A549 (cell line): ENCODE measurements at regions not wholly inside any gene's neighbourhood (a gene's known extent, or its start where the extent isn't known, plus 50 kb on each side); places are given as distances from the start of the nearest gene placed in this dataset.

Experiments used
- ATAC-seq, 2 experiments: fragments of 200-7000 bp in 1 of 2; fragments of >200 bp in 1 of 2; cut with Nextera tagmentation in 1 of 2; cut with Tn5 transposase in 1 of 2; 3 replicates each; pipeline versions ENCODE4 v1.8.0 to v1.9.1; 2018 to 2020; ENCODE audit warnings: mild to moderate bottlenecking in 1 of 2, moderate library complexity in 1 of 2
- CTCF ChIA-PET: fragments of 300-600 bp; sonication (Branson Sonifier 250); formaldehyde crosslinking; extraction: SDS; loops from one replicate; lab custom pipeline; 2021; ENCODE audit warnings: antibody characterized with exemption, inconsistent platforms; lab: Yijun Ruan, JAX
- POLR2A ChIA-PET: fragments of 350-600 bp; formaldehyde crosslinking; extraction: SDS; loops from one replicate; lab custom pipeline; 2021; ENCODE audit warnings: antibody characterized with exemption, inconsistent platforms; lab: Yijun Ruan, JAX
- DNase-seq, 2 experiments: peaks; one replicate each; pipeline versions ENCODE4 v3.0.0 to v3.0.0-alpha.2; 2011 to 2016; ENCODE audit warnings: low read depth in 1 of 2, low spot score in 1 of 2
- FAIRE-seq: peaks from 2 replicates; lab custom pipeline; 2011; peaks lifted over from hg19 to GRCh38; lab: Jason Lieb, UNC
- H3K27ac ChIP-seq, 2 experiments: fragments of >200 bp; sonication (Bioruptor Twin); formaldehyde crosslinking; 3 replicates each; pipeline ENCODE4 v1.5.1; 2016 to 2017
- H3K4me1 ChIP-seq: fragments of >200 bp; sonication (Bioruptor Twin); formaldehyde crosslinking; 3 replicates; pipeline ENCODE4 v1.6.1; 2016
- H3K4me2 ChIP-seq: fragments of >200 bp; sonication (Bioruptor Twin); formaldehyde crosslinking; 3 replicates; pipeline ENCODE4 v1.6.1; 2016
- H3K4me3 ChIP-seq: fragments of >200 bp; sonication (Bioruptor Twin); formaldehyde crosslinking; 3 replicates; pipeline ENCODE4 v1.5.1; 2016
- H3K9me3 ChIP-seq: fragments of >200 bp; sonication (Bioruptor Twin); formaldehyde crosslinking; 3 replicates; pipeline ENCODE4 v1.6.1; 2016
- BHLHE40 ChIP-seq: IDR thresholded peaks from 2 replicates; pipeline ENCODE4 v1.6.1; 2012; ENCODE audit warnings: low read depth, low read length, inconsistent platforms
- GATA3 ChIP-seq: IDR thresholded peaks from 2 replicates; pipeline ENCODE4 v1.6.1; 2012; ENCODE audit warnings: borderline replicate concordance
- HDAC2 ChIP-seq: fragments of 200-600 bp; sonication (generic); IDR thresholded peaks from 2 replicates; pipeline ENCODE4 v1.6.1; 2016
- HOXA7 ChIP-seq: fragments of 250-450 bp; sonication (Bioruptor Pico); IDR thresholded peaks from 2 replicates; pipeline ENCODE4 v1.5.0; 2020; ENCODE audit warnings: mild to moderate bottlenecking, moderate library complexity
- HOXB13 ChIP-seq: fragments of 250-450 bp; sonication (Bioruptor Pico); IDR thresholded peaks from 2 replicates; pipeline ENCODE4 v1.5.0; 2020; ENCODE audit warnings: low read depth, mild to moderate bottlenecking, moderate library complexity
- HOXB5 ChIP-seq: fragments of 250-450 bp; sonication (Bioruptor Pico); IDR thresholded peaks from 2 replicates; pipeline ENCODE4 v1.5.0; 2020; ENCODE audit warnings: mild to moderate bottlenecking, moderate library complexity
- JUN ChIP-seq, 2 experiments: fragments of >200 bp; sonication (Bioruptor Twin); formaldehyde crosslinking; IDR thresholded peaks; 2 replicates in 1 of 2; 3 replicates in 1 of 2; pipeline ENCODE4 v1.6.1; 2016 to 2017
- JUNB ChIP-seq: fragments of >200 bp; sonication (Bioruptor Twin); formaldehyde crosslinking; IDR thresholded peaks from 2 replicates; pipeline ENCODE4 v1.6.1; 2016
- KDM5A ChIP-seq: fragments of 200-600 bp; sonication (generic); IDR thresholded peaks from 2 replicates; pipeline ENCODE4 v1.6.1; 2016; ENCODE audit warnings: antibody characterized with exemption, mild to moderate bottlenecking
- MAZ ChIP-seq: fragments of 150-350 bp; IDR thresholded peaks from 2 replicates; pipeline ENCODE4 v1.6.1; 2014; ENCODE audit warnings: antibody characterized with exemption, low read depth, low read length, borderline replicate concordance
- NPAS2 ChIP-seq: fragments of 250-450 bp; sonication (Bioruptor Pico); IDR thresholded peaks from 2 replicates; pipeline ENCODE4 v1.8.0; 2022; ENCODE audit warnings: mild to moderate bottlenecking, moderate library complexity, borderline replicate concordance
- NR3C1 ChIP-seq: fragments of >200 bp; sonication (Bioruptor Twin); formaldehyde crosslinking; IDR thresholded peaks from 3 replicates; pipeline ENCODE4 v1.6.1; 2017
- POLR2A ChIP-seq: IDR thresholded peaks from 2 replicates; pipeline ENCODE4 v1.6.1; 2012; ENCODE audit warnings: mild to moderate bottlenecking, low read length
- RAD21 ChIP-seq, 2 experiments: fragments of >200 bp in 1 of 2; sonication (Bioruptor Twin) in 1 of 2; formaldehyde crosslinking in 1 of 2; IDR thresholded peaks in 1 of 2; conservative IDR thresholded peaks in 1 of 2; 2 replicates in 1 of 2; 3 replicates in 1 of 2; pipeline ENCODE4 v1.6.1; 2012 to 2018; ENCODE audit warnings: inconsistent platforms in 1 of 2
- SREBF2 ChIP-seq: fragments of 450-650 bp; IDR thresholded peaks from 2 replicates; pipeline ENCODE4 v1.6.1; 2014; ENCODE audit warnings: mild to moderate bottlenecking, moderate library complexity
- WGBS: methylation state at CpG from one replicate; pipeline ENCODE4 v1.1.6; 2017; ENCODE audit errors: missing lambda C conversion rate; 5-methylcytosine and 5-hydroxymethylcytosine counted together
- TF ChIP-seq, protein P1 (sequence below): fragments of 250-450 bp; sonication (Bioruptor Pico); IDR thresholded peaks from 2 replicates; pipeline ENCODE4 v1.5.0; 2021; ENCODE audit warnings: mild to moderate bottlenecking, moderate library complexity, borderline replicate concordance
- TF ChIP-seq, protein P2 (sequence below): fragments of 150-350 bp; IDR thresholded peaks from 2 replicates; pipeline ENCODE4 v1.6.1; 2014; ENCODE audit warnings: low read depth, mild to moderate bottlenecking, low read length
- TF ChIP-seq, protein P3 (sequence below): IDR thresholded peaks from 2 replicates; pipeline ENCODE4 v1.6.1; 2012
- TF ChIP-seq, protein P4 (sequence below): IDR thresholded peaks from 2 replicates; pipeline ENCODE4 v1.6.1; 2012; ENCODE audit warnings: low read depth, borderline replicate concordance
- TF ChIP-seq, protein P5 (sequence below): fragments of >200 bp; sonication (Bioruptor Twin); formaldehyde crosslinking; IDR thresholded peaks from 3 replicates; pipeline ENCODE4 v1.6.1; 2016
- TF ChIP-seq, protein P6 (sequence below): fragments of >200 bp; sonication (Bioruptor Twin); formaldehyde crosslinking; IDR thresholded peaks from 3 replicates; pipeline ENCODE4 v1.5.1; 2016

DNA sequence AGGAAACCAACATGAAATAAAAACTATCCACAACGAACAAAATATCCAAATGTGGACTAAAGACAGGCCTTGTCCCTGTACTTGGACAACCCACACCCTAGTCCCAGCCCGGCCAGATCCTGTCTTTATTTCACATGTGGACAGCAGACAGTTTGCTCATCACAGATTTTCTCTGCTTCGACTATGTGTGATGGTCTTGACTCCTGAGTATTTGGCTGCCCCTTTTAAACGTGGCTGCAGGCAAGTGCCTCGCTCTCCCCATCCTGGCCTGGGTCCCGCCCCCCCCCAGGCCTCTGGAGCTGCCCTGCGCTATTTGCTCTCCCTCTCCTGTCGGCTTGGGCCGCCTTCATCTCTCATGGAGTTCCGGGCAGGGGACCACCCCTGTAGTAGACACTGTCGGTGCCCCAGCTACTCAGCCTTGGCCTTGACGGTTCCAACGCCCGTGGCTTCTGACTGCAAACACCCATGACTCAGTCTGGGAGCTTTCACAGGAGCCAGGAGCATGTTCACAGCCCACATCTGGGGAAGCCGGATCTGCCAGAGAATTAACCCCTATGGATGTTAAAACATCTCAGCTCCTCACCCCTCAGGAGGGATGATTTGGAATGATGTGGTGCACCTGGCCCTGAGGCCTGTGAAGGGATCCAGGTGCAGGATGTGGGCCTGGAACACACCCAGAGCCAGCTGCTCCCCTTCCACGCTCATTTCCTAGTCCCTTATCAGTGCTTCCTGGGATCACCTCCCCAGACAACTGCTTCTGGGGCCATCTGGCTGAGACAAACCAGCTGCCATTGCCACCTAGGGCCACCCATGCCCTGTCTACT lies 229.7 kb upstream of the RPL38 start:
- no peak overlapping the region for H3K27ac ChIP-seq
- DNase-seq (no peak), ATAC-seq (no peak), FAIRE-seq (no peak)
- H3K4me3 ChIP-seq, result no peak overlapping the region
- TF ChIP-seq, protein P1, sequence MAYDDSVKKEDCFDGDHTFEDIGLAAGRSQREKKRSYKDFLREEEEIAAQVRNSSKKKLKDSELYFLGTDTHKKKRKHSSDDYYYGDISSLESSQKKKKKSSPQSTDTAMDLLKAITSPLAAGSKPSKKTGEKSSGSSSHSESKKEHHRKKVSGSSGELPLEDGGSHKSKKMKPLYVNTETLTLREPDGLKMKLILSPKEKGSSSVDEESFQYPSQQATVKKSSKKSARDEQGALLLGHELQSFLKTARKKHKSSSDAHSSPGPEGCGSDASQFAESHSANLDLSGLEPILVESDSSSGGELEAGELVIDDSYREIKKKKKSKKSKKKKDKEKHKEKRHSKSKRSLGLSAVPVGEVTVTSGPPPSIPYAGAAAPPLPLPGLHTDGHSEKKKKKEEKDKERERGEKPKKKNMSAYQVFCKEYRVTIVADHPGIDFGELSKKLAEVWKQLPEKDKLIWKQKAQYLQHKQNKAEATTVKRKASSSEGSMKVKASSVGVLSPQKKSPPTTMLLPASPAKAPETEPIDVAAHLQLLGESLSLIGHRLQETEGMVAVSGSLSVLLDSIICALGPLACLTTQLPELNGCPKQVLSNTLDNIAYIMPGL, result no peak
- TF ChIP-seq MAZ, result no peak
- no peak overlapping the region for H3K4me2 ChIP-seq
- WGBS, result 59% methylated on average over 15 of the region's 16 CpGs
- POLR2A ChIA-PET, result no interaction called here
- no peaks in the 10 kb centered on the region for H3K9me3 ChIP-seq
- CTCF ChIA-PET, result interaction anchor here (1.4 to 1.6 kb wide), 2 partner anchors 16 to 25 kb away, joined by 4 to 5 read pairs; no protein-coding TSS in a partner anchor
- H3K4me1 ChIP-seq, result no peaks in the 10 kb centered on the region

DNA sequence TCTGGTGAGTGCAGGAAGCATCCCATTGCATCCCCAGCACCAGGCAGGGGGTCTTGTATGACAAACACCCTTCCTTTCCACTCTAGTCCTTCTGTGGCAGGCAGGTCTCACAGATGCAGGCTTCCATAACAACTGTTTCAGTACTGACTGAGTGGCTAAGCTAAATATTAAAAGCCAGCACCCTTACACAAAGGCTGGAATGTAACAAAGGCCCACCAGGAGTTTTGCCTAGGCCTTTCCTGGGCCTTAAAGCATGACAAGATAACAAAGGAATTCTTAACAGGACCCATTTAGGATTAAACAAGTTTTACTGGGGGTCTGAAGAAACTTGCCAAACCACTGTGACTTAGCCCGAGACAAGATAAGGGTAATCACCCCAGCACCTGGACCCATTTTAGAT lies 228.9 kb upstream of the RPL38 start:
- no peak overlapping the region for H3K27ac ChIP-seq
- H3K4me1 ChIP-seq, result no peaks in the 10 kb centered on the region
- FAIRE-seq (no peak), ATAC-seq (no peak), DNase-seq (no peak)
- H3K4me2 ChIP-seq, result no peak overlapping the region
- H3K4me3 ChIP-seq, result no peak overlapping the region
- no peak for TF ChIP-seq SREBF2
- TF ChIP-seq HOXB5 (CRISPR knock-in tag), result no peak
- TF ChIP-seq JUN (IDR thresholded peaks at IDR 0.05), result no peak
- TF ChIP-seq JUNB, result no peak
- TF ChIP-seq, protein P2, sequence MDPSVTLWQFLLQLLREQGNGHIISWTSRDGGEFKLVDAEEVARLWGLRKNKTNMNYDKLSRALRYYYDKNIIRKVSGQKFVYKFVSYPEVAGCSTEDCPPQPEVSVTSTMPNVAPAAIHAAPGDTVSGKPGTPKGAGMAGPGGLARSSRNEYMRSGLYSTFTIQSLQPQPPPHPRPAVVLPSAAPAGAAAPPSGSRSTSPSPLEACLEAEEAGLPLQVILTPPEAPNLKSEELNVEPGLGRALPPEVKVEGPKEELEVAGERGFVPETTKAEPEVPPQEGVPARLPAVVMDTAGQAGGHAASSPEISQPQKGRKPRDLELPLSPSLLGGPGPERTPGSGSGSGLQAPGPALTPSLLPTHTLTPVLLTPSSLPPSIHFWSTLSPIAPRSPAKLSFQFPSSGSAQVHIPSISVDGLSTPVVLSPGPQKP, result no peak
- TF ChIP-seq, protein P3, sequence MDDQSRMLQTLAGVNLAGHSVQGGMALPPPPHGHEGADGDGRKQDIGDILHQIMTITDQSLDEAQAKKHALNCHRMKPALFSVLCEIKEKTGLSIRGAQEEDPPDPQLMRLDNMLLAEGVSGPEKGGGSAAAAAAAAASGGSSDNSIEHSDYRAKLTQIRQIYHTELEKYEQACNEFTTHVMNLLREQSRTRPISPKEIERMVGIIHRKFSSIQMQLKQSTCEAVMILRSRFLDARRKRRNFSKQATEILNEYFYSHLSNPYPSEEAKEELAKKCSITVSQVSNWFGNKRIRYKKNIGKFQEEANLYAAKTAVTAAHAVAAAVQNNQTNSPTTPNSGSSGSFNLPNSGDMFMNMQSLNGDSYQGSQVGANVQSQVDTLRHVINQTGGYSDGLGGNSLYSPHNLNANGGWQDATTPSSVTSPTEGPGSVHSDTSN, result no peak
- TF ChIP-seq RAD21 (conservative IDR thresholded peaks at IDR 0.05 in 1 of 2, IDR thresholded peaks at IDR 0.05 in 1 of 2), result no peak
- no peak for TF ChIP-seq NR3C1
- no peak for TF ChIP-seq GATA3
- TF ChIP-seq, protein P4, sequence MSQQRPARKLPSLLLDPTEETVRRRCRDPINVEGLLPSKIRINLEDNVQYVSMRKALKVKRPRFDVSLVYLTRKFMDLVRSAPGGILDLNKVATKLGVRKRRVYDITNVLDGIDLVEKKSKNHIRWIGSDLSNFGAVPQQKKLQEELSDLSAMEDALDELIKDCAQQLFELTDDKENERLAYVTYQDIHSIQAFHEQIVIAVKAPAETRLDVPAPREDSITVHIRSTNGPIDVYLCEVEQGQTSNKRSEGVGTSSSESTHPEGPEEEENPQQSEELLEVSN, result no peak
- TF ChIP-seq HOXB13, result no peak
- TF ChIP-seq POLR2A, result no peak
- TF ChIP-seq, protein P5, sequence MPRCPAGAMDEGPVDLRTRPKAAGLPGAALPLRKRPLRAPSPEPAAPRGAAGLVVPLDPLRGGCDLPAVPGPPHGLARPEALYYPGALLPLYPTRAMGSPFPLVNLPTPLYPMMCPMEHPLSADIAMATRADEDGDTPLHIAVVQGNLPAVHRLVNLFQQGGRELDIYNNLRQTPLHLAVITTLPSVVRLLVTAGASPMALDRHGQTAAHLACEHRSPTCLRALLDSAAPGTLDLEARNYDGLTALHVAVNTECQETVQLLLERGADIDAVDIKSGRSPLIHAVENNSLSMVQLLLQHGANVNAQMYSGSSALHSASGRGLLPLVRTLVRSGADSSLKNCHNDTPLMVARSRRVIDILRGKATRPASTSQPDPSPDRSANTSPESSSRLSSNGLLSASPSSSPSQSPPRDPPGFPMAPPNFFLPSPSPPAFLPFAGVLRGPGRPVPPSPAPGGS, result no peak
- WGBS, result 86% methylated on average over 1 of the region's 1 CpG
- ChIA-PET CTCF (interaction anchor here (0.6 to 1.8 kb wide), 4 partner anchors 13 to 145 kb away, joined by 3 to 5 read pairs (median 4); no protein-coding TSS in a partner anchor), POLR2A (no interaction called here)
- H3K9me3 ChIP-seq, result no peaks in the 10 kb centered on the region

DNA sequence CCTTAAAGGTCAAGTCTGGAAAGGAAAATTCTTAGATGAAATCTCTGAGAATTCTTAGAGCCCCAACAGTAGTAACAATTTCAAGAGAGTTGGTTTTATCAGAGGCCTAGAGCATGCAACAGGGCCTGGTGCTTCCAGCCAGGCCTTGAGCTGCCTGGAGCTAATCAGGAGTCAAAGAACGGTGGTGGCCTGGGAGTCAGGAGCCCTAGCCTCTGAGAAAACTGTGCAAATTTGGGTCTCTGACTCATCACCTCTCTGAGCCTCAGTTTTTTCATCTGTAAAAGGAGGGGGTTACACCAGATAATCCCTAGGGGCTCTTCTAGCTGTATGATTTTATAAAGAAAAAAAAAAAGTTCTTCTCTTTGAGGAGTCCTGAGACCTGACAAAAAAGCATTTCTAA lies 227.3 kb upstream of the RPL38 start:
- WGBS, result 54% methylated on average over 1 of the region's 1 CpG
- ChIA-PET POLR2A (interaction anchor here (0.5 kb wide), 1 partner anchor 9 kb away, joined by 3 read pairs; no protein-coding TSS in a partner anchor), CTCF (interaction anchor here (1.3 to 1.8 kb wide), 3 partner anchors 15 to 334 kb away, joined by 4 read pairs; no protein-coding TSS in a partner anchor)
- FAIRE-seq (no peak), DNase-seq (no peak), ATAC-seq (no peak)
- Histone ChIP-seq H3K4me2 (no peak overlapping the region), H3K9me3 (no peaks in the 10 kb centered on the region), H3K27ac (no peak overlapping the region), H3K4me1 (no peaks in the 10 kb centered on the region), H3K4me3 (no peak overlapping the region)
- no peak for TF ChIP-seq HDAC2
- TF ChIP-seq BHLHE40, result no peak
- no peak for TF ChIP-seq KDM5A
- TF ChIP-seq, protein P6, sequence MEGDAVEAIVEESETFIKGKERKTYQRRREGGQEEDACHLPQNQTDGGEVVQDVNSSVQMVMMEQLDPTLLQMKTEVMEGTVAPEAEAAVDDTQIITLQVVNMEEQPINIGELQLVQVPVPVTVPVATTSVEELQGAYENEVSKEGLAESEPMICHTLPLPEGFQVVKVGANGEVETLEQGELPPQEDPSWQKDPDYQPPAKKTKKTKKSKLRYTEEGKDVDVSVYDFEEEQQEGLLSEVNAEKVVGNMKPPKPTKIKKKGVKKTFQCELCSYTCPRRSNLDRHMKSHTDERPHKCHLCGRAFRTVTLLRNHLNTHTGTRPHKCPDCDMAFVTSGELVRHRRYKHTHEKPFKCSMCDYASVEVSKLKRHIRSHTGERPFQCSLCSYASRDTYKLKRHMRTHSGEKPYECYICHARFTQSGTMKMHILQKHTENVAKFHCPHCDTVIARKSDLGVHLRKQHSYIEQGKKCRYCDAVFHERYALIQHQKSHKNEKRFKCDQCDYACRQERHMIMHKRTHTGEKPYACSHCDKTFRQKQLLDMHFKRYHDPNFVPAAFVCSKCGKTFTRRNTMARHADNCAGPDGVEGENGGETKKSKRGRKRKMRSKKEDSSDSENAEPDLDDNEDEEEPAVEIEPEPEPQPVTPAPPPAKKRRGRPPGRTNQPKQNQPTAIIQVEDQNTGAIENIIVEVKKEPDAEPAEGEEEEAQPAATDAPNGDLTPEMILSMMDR, result no peak
- TF ChIP-seq, protein P1, result no peak
- no peak for TF ChIP-seq MAZ
- no peak for TF ChIP-seq NPAS2 (CRISPR knock-in tag)
- TF ChIP-seq, protein P5, result no peak
- TF ChIP-seq HOXA7 (CRISPR knock-in tag), result no peak
